Activated CD4-positive, alpha-beta memory T cell treated with anti-CD3 and anti-CD28 coated beads, Interleukin-2, amount 10 ng/mL, durations not matched to agents 7 days and 5 days (primary cell): ENCODE measurements at regions not wholly inside any gene's neighbourhood (a gene's known extent, or its start where the extent isn't known, plus 50 kb on each side); places are given as distances from the start of the nearest gene placed in this dataset.

Experiments
- CTCF ChIA-PET: fragments of 350-600 bp; sonication (Branson Sonifier 250); formaldehyde crosslinking; loops from one replicate; lab custom pipeline; 2021; ENCODE audit warnings: antibody characterized with exemption, inconsistent platforms; lab: Charles Lee
- POLR2A ChIA-PET: fragments of 350-600 bp; sonication (Branson Sonifier 250); formaldehyde crosslinking; loops from one replicate; lab custom pipeline; 2021; ENCODE audit warnings: antibody characterized with exemption; lab: Charles Lee
- DNase-seq: peaks from one replicate; pipeline ENCODE4 v3.0.0-alpha.2; 2020
- H3K27ac Mint-ChIP-seq: one replicate; pipeline ENCODE4 v1.8.0; 2021; ENCODE audit warnings: mild to moderate bottlenecking, mixed read lengths
- H3K27me3 Mint-ChIP-seq: one replicate; pipeline ENCODE4 v1.8.0; 2021; ENCODE audit warnings: mixed read lengths
- H3K36me3 Mint-ChIP-seq: one replicate; pipeline ENCODE4 v1.8.0; 2021; ENCODE audit warnings: low read depth, mixed read lengths
- H3K4me1 Mint-ChIP-seq: one replicate; pipeline ENCODE4 v1.8.0; 2021; ENCODE audit warnings: mixed read lengths
- H3K4me3 Mint-ChIP-seq: one replicate; pipeline ENCODE4 v1.8.0; 2021; ENCODE audit warnings: mild to moderate bottlenecking, mixed read lengths
- H3K9me3 Mint-ChIP-seq: one replicate; pipeline ENCODE4 v1.8.0; 2021; ENCODE audit warnings: mixed read lengths

GRCh38 chr12:89857652-89858274 lies 149.1 kb upstream of the ATP2B1 start:
- POLR2A ChIA-PET, result no interaction called here
- no peak for DNase-seq
- H3K4me3 Mint-ChIP-seq, result no peak overlapping the region
- peaks cover 2% of the 10 kb centered on the region for H3K9me3 Mint-ChIP-seq
- peaks cover 10% of the 10 kb centered on the region for H3K36me3 Mint-ChIP-seq
- peaks cover 51% of the 10 kb centered on the region for H3K4me1 Mint-ChIP-seq
- H3K27me3 Mint-ChIP-seq, result no peaks in the 10 kb centered on the region
- CTCF ChIA-PET, result interaction anchor here (0.7 kb wide), 2 partner anchors 68 to 330 kb away, joined by 3 read pairs; no protein-coding TSS in a partner anchor
- H3K27ac Mint-ChIP-seq, result no peak overlapping the region

DNA sequence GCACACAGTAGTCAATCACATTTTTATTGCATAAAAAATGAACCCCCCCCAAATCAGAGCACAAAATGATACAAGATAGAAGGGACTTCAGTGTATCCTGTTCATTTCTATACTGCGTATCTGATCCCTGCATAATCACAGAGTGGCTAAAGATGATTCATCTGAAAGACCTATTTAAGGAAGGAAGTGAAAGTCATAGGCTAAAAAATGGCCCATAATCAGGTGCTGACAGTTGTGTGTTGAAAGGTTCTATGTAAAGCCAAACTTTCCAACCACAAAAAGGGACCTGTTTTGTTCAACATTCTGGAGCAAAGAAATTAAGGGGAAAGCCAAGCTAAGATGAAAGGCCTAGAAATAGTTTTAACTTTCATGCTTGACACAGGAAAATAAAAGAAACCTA lies 147.8 kb upstream of the ATP2B1 start:
- Mint-ChIP-seq H3K9me3 (no peaks in the 10 kb centered on the region), H3K4me3 (no peak overlapping the region), H3K36me3 (peaks cover 4% of the 10 kb centered on the region), H3K27ac (no peak overlapping the region), H3K27me3 (no peaks in the 10 kb centered on the region), H3K4me1 (peaks cover 39% of the 10 kb centered on the region)
- POLR2A ChIA-PET, result interaction anchor here (1.2 to 1.7 kb wide), 2 partner anchors 8 to 147 kb away, joined by 4 read pairs; partner anchors contain the start of gene ATP2B1
- no peak for DNase-seq
- CTCF ChIA-PET, result no interaction called here

GRCh38 chr12:89848732-89849131 lies 140.1 kb upstream of the ATP2B1 start:
- no peak overlapping the region for H3K27ac Mint-ChIP-seq
- H3K4me3 Mint-ChIP-seq, result no peak overlapping the region
- POLR2A ChIA-PET, result no interaction called here
- CTCF ChIA-PET, result no interaction called here
- H3K36me3 Mint-ChIP-seq, result no peaks in the 10 kb centered on the region
- no peaks in the 10 kb centered on the region for H3K9me3 Mint-ChIP-seq
- no peak for DNase-seq
- H3K4me1 Mint-ChIP-seq, result no peaks in the 10 kb centered on the region
- no peaks in the 10 kb centered on the region for H3K27me3 Mint-ChIP-seq

GRCh38 chr12:89846473-89847055 lies 137.9 kb upstream of the ATP2B1 start:
- ChIA-PET CTCF (no interaction called here), POLR2A (no interaction called here)
- no peak overlapping the region for H3K4me3 Mint-ChIP-seq
- H3K27me3 Mint-ChIP-seq, result no peaks in the 10 kb centered on the region
- no peak overlapping the region for H3K27ac Mint-ChIP-seq
- H3K36me3 Mint-ChIP-seq, result no peaks in the 10 kb centered on the region
- no peaks in the 10 kb centered on the region for H3K4me1 Mint-ChIP-seq
- no peak for DNase-seq
- H3K9me3 Mint-ChIP-seq, result no peaks in the 10 kb centered on the region

DNA sequence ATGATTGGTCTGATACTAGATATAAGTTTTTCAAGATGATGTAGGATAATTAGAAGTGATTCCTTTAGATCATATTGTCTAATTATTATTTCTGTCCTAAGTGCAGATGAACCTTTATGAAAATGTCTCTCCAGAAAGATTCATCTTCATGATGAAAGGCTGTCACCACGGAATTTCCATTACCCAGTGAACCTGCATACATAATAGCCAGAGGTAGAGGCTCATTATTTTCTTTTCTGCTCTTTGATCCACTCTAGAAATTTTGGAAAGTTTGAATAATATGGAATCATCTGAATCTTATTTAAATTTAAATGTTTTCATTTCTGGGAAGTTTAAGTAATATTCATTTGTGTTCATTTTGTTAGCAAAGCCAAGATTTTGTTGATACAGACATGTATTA lies 137.1 kb upstream of the ATP2B1 start:
- no peaks in the 10 kb centered on the region for H3K36me3 Mint-ChIP-seq
- H3K9me3 Mint-ChIP-seq, result no peaks in the 10 kb centered on the region
- CTCF ChIA-PET, result no interaction called here
- H3K27ac Mint-ChIP-seq, result no peak overlapping the region
- H3K27me3 Mint-ChIP-seq, result no peaks in the 10 kb centered on the region
- DNase-seq, result no peak
- H3K4me3 Mint-ChIP-seq, result no peak overlapping the region
- no peaks in the 10 kb centered on the region for H3K4me1 Mint-ChIP-seq
- POLR2A ChIA-PET, result no interaction called here

- H3K27ac Mint-ChIP-seq, result no peak overlapping the region
- ChIA-PET CTCF (no interaction called here), POLR2A (no interaction called here)
- H3K4me1 Mint-ChIP-seq, result no peaks in the 10 kb centered on the region
- DNase-seq, result no peak
- H3K27me3 Mint-ChIP-seq, result no peaks in the 10 kb centered on the region
- no peaks in the 10 kb centered on the region for H3K36me3 Mint-ChIP-seq
- no peaks in the 10 kb centered on the region for H3K9me3 Mint-ChIP-seq
- no peak overlapping the region for H3K4me3 Mint-ChIP-seq
Measured at GRCh38 chr12:89845366-89845765, 136.7 kb upstream of the ATP2B1 start.

DNA sequence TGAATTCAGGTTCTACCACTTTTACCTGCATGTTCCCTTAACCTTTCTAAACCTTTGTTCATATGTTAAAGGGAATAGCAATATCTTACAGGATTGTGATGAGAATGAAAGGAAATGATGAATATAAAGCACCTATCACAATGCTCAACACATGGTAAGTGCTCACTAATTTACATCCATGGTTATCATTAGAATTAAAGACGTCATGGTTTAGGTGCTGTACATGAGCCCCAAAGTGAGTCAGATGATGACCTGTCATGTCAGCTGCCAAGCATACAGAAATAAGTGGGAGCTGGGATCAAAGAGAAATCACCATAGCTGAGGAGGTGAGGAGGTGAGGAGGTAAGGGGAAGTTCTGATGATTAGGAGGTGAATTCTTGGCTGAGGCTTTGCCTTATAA lies 135.9 kb upstream of the ATP2B1 start:
- no peaks in the 10 kb centered on the region for H3K27me3 Mint-ChIP-seq
- no peak for DNase-seq
- no peaks in the 10 kb centered on the region for H3K36me3 Mint-ChIP-seq
- no peaks in the 10 kb centered on the region for H3K4me1 Mint-ChIP-seq
- H3K9me3 Mint-ChIP-seq, result no peaks in the 10 kb centered on the region
- no peak overlapping the region for H3K4me3 Mint-ChIP-seq
- H3K27ac Mint-ChIP-seq, result no peak overlapping the region
- POLR2A ChIA-PET, result no interaction called here
- CTCF ChIA-PET, result no interaction called here

DNA sequence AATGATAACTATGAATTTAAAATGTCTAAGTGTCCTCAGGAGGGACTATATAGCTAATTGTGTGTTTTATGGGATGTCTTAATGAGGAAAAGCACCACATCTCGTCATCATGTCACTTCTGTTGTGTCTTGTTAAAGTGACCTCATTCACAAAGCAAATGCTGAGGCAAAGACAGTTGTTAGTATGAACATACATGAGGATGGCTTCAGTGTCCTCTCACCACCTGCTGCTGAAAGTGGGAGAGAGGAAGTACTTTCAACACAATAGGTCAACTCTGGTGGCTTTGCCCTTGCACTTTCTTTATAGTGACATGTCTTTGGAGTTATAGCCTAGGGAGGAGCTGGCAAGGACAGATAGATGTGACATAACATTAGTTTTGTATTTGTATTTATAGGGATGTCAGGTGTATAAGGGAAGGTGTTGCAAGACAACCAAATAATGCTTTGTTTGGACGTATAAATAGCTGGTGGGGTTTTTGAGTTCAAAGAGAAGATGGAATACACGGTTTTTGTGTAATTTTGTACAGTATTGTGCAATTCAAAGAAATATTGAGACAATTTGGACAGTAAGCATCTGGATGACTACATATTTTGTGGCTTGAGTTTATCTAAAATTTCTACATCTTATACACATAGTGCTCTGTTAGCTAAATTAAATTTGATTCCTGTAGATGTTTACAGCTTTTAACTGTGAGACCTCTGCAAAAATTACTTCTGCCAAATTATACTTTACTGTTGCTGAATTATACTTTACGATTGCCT lies 131.7 kb upstream of the ATP2B1 start:
- Mint-ChIP-seq H3K27ac (no peak overlapping the region), H3K4me1 (no peaks in the 10 kb centered on the region), H3K4me3 (no peak overlapping the region), H3K9me3 (no peaks in the 10 kb centered on the region), H3K36me3 (no peaks in the 10 kb centered on the region), H3K27me3 (no peaks in the 10 kb centered on the region)
- ChIA-PET CTCF (interaction anchor here (0.8 kb wide), 1 partner anchor 297 kb away, joined by 3 read pairs; no protein-coding TSS in a partner anchor), POLR2A (no interaction called here)
- no peak for DNase-seq

DNA sequence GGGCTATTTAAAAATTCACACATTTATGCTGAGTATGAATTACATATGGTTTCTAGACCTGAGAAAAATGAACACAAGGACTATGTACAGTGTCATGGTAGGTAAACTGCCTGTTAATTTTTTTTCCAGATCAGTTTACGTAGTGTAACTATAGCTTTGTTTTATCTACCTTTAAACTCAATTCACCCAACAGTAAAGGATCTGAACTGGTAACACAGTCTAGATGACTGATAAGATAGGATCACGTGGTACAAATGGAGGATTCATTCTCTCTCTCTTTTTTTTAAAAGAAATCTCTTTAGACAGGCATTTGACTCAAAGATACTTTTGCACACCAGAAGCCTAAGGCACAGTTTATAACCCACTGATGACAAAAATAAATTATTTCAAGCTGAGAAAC lies 130.8 kb upstream of the ATP2B1 start:
- Mint-ChIP-seq H3K4me3 (no peak overlapping the region), H3K4me1 (no peaks in the 10 kb centered on the region), H3K27me3 (no peaks in the 10 kb centered on the region), H3K27ac (no peak overlapping the region), H3K36me3 (no peaks in the 10 kb centered on the region), H3K9me3 (no peaks in the 10 kb centered on the region)
- CTCF ChIA-PET, result no interaction called here
- POLR2A ChIA-PET, result no interaction called here
- DNase-seq, result no peak

- H3K4me3 Mint-ChIP-seq, result no peak overlapping the region
- ChIA-PET POLR2A (no interaction called here), CTCF (interaction anchor here (1.1 kb wide), 1 partner anchor 296 kb away, joined by 3 read pairs; no protein-coding TSS in a partner anchor)
- no peak overlapping the region for H3K27ac Mint-ChIP-seq
- H3K36me3 Mint-ChIP-seq, result no peaks in the 10 kb centered on the region
- no peaks in the 10 kb centered on the region for H3K27me3 Mint-ChIP-seq
- no peaks in the 10 kb centered on the region for H3K4me1 Mint-ChIP-seq
- no peaks in the 10 kb centered on the region for H3K9me3 Mint-ChIP-seq
- DNase-seq, result no peak
Measured at GRCh38 chr12:89838833-89839232, 130.2 kb upstream of the ATP2B1 start.

GRCh38 chr12:89836026-89836425 lies 127.4 kb upstream of the ATP2B1 start:
- ChIA-PET POLR2A (interaction anchor here (1.4 kb wide), 1 partner anchor 127 kb away, joined by 3 read pairs; no protein-coding TSS in a partner anchor), CTCF (no interaction called here)
- no peak overlapping the region for H3K27ac Mint-ChIP-seq
- H3K27me3 Mint-ChIP-seq, result no peaks in the 10 kb centered on the region
- no peak for DNase-seq
- H3K4me1 Mint-ChIP-seq, result no peaks in the 10 kb centered on the region
- no peaks in the 10 kb centered on the region for H3K36me3 Mint-ChIP-seq
- no peak overlapping the region for H3K4me3 Mint-ChIP-seq
- no peaks in the 10 kb centered on the region for H3K9me3 Mint-ChIP-seq

DNA sequence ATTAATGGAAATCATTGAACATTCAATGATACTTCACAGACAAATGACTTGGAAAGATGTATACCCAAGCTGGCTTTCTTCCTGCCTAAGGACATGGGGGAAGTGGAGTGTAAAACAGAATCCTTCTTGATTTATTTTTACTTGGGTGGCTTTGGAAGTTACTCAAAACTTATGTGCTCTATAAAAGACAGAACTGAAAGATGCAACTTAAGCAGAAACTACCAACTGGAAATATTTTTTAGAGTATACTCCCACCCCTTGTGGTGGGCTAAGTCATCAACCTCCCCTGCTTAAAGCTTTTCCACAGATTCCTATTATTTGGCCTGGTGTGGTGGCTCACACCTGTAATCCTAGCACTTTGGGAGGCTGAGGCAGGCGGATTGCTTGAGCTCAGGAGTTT lies 126.0 kb upstream of the ATP2B1 start:
- H3K27me3 Mint-ChIP-seq, result no peaks in the 10 kb centered on the region
- H3K27ac Mint-ChIP-seq, result no peak overlapping the region
- POLR2A ChIA-PET, result interaction anchor here (1.4 kb wide), 1 partner anchor 125 kb away, joined by 3 read pairs; no protein-coding TSS in a partner anchor
- H3K4me3 Mint-ChIP-seq, result no peak overlapping the region
- no peaks in the 10 kb centered on the region for H3K36me3 Mint-ChIP-seq
- DNase-seq, result no peak
- no peaks in the 10 kb centered on the region for H3K9me3 Mint-ChIP-seq
- CTCF ChIA-PET, result no interaction called here
- H3K4me1 Mint-ChIP-seq, result no peaks in the 10 kb centered on the region
